GM03348 (cell line): ENCODE measurements at regions not wholly inside any gene's neighbourhood (a gene's known extent, or its start where the extent isn't known, plus 50 kb on each side); places are given as distances from the start of the nearest gene placed in this dataset.

Experiments used
- DNase-seq: peaks from one replicate; pipeline ENCODE4 v3.0.0; 2012; ENCODE audit warnings: low spot score

DNA sequence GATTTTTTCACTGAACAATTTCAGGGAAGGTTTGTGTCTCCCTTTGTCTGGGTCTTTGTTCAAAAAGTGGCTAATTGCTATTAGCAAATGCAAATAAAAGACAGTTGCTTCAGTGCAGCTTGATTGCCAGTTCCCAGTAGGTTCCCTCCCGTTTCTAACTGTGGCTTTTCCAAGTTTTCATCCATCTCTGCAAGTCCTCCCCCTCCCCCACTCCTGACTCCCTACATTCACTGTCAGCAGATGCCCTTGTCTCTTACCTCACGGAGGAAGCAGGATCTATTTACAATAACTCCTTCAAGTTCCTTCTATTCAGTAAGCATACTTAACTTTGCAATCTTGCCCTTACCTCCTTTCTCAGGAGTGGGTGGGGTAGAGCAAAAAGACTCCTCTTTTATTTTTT is 55.4 kb upstream of the SCEL start:
- DNase-seq, result no peak

DNA sequence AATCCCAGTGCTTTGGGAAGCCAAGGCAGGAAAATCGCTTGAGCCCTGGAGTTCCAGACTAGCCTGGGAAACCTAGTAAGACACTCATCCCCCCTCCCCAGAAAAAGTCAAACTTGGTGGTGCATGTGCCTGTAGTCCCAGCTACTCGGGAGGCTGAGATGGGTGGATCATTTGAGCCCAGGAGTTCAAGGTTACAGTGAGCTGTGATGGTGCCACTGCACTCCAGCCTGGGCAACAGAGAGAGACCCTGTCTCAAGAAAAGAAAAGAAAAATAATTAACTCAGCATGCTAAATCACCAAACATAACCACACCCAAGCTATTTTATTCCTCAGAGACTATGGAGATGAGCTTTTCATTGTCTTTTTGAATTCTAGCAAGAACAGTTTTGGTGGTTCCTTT is 56.2 kb upstream of the SCEL start:
- DNase-seq, result no peak

DNA sequence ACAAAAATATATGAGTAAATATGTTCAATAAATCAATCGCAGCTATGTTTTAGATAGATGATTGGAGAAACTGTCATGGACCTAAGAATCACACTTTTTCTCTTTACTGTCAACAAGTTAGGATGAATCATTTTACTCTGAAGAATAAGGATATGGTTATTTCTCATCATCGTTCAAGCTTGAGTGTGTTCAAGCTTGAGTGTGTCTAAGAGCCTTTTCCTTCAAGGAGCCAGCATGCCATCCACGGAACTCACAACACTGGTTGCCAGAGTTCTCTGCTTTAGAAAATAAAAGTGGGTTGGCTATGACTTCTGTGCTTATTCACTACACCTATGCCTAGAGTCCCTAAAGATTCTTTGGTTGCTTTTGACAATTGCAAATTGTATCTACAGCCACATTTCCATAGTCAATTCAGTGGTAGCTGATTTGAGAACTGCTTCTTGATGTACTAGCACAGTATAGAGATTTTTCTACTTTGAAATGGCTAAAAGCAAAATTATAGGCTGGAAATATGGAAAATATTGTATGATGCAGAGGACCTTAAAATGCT is 58.1 kb upstream of the SCEL start:
- no peak for DNase-seq

DNA sequence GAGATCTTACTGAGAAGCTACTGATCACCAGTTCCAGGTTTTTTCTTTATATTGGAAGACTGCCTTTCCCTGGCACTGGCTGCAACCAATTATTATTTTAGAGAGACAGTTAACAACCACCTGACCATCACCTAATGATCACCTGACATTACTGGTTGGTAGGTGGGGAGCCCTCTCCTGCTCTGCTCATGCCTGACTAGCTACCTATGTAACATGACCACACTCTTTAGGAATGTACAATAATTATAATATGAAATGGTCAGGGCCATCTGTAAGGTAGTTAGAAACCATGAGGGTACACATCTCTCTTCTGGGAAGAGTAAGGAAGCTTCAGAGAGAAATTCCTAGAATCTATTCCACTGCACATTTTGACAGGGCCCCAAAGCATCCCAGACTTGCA is 59.0 kb upstream of the SCEL start:
- no peak for DNase-seq

DNA sequence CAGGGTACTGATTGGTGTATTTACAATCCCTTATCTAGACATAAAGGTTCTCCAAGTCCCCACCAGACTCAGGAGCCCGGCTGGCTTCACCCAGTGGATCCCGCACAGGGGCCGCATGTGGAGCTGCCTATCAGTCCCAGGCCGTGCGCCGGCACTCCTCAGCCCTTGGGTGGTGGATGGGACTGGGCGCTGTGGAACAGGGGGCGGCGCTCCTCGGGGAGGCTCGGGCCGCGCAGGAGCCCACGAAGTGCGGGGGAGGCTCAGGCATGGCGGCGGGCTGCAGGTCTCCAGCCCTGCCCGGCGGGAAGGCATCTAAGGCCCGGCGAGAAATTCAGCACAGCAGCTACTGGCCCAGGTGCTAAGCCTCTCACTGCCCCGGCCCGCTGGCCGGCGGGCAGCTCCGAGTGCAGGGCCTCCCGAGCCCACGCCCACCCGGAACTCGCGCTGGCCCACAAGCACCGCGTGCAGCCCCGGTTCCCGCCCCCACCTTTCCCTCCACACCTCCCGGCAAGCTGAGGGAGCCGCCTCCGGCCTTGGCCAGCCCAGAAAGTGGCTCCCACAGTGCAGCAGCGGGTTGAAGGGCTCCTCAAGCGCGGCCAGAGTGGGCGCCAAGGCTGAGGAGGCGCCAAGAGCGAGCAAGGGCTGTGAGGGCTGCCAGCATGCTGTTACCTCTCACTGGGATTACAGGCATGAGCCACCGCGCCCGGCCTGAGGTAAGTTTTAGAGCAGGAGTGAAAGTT is 60.0 kb upstream of the SCEL start:
- no peak for DNase-seq

DNA sequence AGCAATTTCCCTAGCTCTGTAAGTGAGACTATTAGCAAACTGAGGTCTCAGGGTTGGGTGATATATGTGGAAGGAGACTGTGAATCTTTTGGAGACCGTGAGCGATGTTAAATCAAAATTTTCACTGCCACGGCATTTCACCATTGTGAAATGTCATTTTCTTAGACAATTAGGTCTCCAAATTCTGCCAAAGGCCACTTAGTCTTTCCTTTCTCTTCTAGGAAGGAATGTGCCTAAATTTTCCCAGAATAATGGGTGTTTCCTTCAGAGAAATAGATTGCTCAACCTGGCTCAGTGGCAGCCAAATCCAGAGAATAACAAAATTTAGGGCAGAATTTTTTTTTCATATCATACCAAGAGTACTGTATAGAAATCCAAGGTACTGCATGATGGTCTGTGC is 64.5 kb upstream of the SCEL start:
- DNase-seq, result peak; percentile 12

DNA sequence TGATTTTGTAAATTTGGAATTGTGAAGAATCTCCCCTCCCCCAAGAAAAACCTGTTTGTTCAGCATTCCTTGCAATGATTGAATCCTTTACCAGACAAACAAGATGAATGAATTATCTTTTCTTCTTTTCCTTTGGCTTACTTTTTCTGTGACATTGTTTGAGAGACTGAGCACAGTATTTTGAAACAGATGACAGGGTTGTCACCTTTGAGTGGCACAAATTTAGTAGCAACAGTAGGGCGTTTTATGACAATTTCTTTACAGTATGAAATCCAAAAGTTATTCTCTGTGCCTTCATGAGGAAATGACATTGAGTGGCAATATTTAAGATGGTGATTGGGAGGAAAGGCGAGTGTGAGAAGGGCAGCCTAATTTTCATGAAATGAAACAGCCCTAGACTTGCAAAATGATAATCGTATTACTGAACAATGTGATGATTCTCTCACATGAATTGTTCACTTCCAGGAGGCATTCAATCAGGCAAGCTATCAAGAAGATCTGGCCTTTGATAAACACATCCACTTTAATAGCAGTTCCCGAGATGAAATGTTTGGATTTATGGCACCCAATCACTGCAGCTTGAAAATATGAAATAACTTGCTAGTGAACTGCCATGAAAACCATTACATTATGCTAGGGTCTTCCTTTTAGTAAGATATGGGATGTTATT is 68.6 kb upstream of the SCEL start:
- DNase-seq, result no peak

DNA sequence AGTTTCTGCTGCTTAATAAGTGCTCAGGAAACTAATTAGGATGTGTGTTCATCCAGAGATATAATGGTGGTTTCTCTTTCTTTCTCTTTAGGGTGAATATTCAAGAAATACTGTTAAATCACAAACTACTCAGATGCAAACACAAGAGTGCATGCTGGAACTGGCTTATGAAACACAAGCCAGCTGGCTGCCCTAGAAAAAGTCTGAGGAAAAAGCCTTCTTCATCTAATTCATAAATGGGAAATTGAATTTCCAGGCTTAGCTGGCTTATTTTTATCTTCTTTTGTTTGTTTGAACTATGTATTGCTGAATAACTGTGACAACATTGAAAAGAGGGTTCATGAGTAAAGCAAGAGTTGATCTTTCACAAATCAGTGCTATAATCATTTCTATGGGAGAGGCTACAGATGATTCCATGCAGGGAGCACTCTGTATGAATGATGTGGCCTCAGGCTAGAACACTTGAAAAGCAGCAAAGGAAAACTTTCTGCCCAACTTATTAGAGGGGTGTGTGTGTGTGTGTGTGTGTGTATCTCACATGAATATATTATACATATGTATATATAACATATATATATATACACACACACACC is 69.8 kb upstream of the SCEL start:
- DNase-seq, result no peak

DNA sequence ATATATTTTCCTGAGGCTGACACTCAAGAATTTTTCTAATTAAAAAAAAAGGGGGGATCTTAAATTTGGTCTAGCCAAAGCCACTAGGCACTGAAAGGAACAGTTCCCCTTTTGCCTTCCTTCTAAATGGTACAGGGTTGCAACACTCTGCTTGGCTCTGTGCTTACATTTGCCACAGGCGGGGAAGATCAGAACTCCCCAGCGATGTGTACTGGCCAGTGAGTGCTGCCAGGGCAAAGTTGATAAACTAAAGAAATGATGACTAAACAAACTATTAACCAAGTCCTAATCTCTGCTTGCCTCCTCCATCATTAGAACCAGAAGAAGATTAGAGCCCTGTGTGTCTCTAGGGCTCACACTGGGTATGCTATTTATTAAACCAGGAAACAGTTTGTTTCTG is 75.3 kb upstream of the SCEL start:
- no peak for DNase-seq

DNA sequence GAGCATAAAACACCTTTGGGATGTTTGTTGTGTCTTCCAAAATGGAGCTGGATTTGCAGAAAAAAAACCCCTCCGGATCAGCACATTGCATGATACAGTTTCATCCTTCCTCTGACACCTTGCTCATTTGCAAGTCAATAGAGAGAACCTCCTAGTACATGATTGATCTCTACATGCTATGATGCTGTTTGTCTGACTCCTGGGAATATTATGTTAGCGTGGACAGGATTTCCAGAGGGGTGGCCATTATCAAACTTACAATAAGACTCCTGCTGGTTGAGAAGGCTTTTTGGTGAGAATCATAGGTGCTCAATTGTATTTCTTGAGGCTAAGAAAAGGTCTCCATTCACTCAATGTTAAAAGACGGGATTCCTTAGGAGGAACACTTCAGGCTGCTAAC is 75.9 kb upstream of the SCEL start:
- DNase-seq, result no peak

DNA sequence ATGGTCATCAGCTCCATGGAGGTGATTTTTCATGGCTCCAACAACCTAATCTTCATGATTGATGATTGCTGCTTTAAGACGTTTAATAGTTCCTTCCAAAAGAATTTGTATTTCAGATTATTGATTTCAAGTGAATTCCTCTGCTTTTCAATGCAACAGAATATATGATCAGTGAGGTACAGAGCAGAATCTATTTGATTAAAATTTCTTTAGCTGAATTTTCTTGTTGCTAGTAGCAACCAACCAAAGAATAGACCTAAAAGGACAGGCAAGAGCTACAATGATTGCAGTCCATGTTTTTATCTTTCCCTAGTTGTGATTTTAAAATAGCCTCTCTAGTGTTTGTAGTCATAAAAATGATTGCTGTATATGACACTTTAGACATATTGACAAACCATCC is 76.8 kb upstream of the SCEL start:
- no peak for DNase-seq

DNA sequence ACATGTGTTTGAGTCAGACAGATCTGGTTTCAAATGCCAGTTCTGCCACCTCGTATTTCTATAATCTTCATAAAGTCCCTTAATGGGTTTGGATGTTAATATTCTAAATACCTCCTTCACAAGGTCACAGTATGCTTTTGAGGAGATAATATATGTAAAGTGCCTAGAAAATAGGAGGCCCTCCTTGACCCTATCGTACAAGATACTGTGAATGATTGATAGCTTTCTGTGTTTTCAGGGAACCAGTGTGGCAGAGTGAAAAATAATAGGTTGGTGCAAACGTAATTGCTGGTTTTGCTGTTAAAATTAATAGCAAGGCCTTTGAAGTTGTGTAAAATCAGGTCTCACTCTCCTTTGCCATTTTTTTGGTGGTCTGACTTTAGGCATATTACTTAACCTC is 77.5 kb upstream of the SCEL start:
- DNase-seq, result no peak

DNA sequence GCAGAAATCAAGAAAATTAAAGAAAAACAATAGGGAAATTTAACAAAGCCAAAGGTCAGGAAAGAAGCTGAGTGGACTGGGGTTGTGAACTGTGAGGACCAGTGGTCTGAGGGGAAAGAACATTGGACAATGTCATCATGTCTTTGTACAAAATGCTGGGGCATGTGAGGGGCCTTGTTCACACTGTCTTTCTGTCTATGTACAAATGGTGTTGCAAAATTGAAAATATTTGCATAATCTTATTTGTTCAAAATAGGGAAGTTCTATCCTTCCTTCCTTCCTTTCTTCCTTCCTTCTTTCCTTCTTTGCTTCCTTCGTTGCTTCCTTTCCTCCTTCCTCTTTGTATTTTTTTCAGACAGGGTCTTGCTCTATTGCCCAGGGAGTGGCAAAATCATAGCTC is 79.2 kb upstream of the SCEL start:
- DNase-seq, result no peak

DNA sequence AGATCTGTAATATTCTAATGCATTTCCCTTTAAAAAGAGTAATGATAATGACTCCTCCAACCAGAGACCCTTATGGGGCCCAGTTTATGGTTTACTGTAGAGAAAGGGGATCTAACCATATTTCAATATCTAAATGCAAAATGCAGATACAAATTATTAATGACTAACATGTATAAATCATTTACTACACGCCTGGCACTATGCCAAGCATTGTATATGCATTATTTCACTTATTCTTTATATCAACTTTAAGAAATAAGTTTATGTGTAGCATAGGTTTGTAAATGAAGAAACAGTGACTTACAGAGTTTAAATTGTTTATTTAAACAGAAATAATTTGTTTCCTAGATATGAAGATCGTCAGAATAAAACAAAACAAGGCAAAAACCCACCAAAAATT is 86.2 kb upstream of the SCEL start:
- DNase-seq, result no peak

DNA sequence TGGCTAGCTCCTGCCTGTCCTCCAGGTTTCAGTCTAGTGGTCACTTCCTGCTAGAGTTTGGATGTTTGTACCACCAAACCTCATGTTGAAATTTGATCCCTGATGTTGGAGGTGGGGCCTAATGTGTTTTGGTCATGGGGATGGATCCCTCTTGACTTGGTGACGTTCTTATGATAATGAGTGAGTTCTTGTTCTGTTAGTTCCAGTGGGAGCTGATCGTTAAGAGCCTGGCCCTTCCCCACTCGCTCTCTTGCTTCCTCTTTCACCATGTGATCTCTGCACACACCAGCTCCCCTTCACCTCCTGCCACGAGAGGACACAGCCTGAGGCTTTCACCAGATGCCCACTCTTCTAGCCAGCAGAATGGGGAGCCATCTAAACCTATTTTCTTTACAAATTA is 86.8 kb upstream of the SCEL start:
- DNase-seq, result no peak

DNA sequence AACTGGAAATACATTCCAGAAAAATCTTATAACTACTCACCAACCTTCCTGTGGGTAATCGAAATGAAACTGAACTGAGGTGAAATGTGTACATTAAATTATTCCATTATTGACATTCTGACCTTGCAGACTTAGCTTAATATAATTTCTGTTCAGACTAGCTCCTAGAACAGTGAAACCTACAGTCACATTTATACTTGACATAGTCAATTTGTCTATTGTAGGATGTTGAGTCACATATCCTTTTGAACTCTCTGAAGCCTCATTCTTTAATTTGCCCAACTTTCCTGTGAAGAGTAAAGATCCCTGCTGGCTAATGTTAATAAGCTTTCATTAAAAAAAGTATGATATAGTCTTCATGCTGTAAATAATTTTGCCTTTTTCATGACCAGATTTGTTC is 92.0 kb upstream of the SCEL start:
- DNase-seq, result no peak

DNA sequence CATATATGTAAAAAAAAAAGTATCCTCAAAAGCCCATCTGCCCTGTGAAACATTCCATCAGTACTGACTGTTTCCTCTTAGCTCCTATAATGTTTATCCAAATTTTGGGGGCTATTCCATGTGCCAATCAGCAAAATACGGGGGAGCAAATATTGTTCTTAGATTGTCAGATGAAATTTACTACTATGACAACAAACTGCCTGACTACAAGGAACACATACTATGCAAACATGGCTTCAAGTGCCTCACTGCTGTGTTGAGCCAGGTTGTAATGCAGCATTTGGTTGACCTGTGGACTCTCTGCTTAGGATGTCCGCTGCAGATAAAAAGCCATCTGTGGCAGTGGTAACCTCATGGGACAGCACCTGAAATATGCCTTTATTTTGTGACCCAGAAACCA is 98.2 kb upstream of the SCEL start:
- DNase-seq, result no peak

DNA sequence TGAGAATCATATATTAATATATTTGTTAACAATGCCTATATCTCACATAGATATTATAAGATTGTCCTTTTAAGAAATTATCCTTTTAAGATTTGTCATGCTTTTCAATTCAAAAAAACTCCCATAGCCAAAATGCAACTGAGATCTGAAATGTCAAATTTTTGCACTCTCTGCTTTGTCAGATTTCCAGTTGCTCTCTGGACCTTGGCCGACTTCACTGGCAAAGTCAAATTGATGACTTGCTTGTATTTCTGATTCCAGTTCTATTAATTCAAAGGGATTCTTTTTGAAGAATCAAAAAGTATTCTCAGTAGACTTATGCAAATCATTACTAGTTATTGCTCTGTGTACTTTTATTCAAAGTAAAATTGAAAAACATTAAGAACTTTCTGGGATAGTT is 101.2 kb upstream of the SCEL start:
- no peak for DNase-seq

DNA sequence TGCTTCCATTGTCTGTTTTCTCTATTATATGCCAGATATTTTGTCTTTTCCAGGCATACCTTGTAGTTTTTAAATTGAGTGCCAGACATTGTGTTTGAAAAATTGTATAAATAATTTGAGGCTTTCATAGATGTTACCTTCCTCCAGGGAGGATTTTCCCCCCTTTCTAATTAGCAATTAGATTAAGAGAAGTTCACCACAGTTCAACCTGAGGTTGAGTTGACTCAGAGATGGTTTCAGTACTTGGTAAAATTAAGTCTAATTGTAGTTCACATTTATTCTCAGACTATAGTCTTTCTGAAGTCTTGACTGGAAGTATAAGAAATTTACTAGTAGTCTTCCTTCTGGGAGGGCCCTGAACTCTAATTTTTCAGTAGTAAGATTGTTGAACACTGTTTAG is 104.1 kb upstream of the SCEL start:
- DNase-seq, result no peak

DNA sequence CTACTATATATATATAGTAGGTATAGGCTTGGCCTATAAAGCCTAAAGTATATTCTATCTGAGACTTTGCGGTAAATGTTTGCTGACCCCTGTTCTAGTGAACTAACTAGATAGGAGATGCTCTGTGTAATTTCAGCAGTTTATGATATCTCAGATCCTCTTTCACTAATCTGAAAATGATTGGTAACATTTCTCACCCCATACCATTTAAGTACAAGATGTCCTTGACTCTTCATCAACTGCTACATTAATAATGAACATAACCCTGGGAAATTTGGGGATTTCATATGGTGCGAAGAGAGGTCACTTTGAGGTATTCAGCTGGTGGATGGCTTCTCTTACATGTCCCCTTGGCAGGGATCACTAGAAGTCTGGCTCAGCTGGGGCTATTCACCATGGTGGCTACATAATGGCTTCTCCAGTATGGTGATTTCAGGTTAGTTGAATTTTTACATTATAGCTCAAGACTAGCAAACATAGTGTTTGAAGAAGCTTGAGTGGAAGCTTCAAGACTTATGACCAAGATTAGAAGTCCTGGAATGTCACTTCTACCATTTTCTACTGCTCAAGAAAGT is 103.6 kb upstream of the MYCBP2 start:
- DNase-seq, result no peak

DNA sequence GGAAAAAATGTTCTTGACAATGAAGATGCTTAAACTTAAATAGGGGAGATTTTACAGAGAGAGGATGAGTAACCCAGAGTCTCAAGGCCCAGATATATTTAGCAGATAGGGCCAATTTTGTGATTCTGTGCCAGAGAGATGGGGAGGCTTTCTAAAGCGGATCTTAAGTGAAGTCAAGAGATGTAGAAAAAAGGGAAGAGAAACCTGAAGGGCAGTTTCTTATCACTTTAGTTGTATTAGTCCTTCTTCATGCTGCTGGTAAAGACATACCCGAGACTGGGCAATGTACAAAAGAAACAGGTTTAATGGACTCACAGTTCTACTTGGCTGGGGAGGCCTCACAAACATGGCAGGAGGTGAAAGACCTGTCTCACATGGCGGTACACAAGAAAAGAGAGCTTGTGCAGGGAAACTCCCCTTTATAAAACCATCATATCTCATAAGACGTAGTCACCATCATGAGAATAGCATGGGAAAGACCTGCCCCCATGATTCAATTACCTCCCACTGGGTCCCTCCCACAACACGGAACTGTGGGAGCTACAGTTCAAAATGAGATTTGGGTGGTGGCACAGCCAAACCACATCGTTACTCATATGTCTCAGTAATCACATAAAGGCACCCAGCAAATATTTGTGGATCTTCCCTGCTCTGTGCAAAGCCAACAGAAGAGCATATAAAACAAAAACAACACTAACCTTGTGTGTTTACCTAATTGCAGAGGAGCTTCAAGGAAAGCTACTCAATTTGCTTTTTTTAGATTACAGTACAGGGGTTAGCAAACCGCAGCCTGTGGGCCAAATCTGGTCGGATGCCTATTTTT is 102.6 kb upstream of the MYCBP2 start:
- no peak for DNase-seq

DNA sequence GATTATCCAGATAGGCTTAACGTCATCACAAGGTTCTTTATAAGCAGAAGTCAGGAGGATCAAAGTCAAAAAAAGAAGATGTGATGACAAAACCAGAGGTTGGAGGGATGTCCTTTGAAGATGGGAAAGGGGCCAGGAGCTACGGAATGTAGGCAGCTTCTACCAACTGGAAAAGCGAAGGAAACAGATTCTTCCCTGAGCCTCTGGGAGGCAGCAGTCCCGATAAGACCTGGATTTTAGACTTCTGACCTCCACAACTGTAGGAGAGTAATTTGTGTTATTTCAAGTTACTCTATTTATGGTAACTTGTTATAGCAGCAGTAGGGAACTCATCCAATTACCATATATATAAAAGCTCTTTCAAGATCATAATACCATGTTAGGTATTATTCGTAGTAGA is 98.8 kb upstream of the MYCBP2 start:
- DNase-seq, result no peak
